HEK293 (cell line): ENCODE measurements at regions not wholly inside any gene's neighbourhood (a gene's known extent, or its start where the extent isn't known, plus 50 kb on each side); places are given as distances from the start of the nearest gene placed in this dataset.

Experiments
- CTCF ChIA-PET: fragments of 350-600 bp; formaldehyde crosslinking; extraction: SDS; loops from one replicate; lab custom pipeline; 2021; ENCODE audit warnings: antibody characterized with exemption; lab: Yijun Ruan, JAX
- POLR2A ChIA-PET: fragments of 300-600 bp; formaldehyde crosslinking; extraction: SDS; loops from one replicate; lab custom pipeline; 2020; ENCODE audit warnings: antibody characterized with exemption, inconsistent platforms; lab: Yijun Ruan, JAX
- H3K27ac ChIP-seq: fragments of 200-500 bp; sonication (Bioruptor generic); 2 replicates; pipeline ENCODE4 v1.5.1; 2014; ENCODE audit warnings: low read depth, low read length, control low read depth, inconsistent platforms; ENCODE audit errors: extremely low read depth
- H3K36me3 ChIP-seq, 2 experiments: fragments of 200-500 bp in 1 of 2; sonication (Bioruptor generic) in 1 of 2; 1 replicate in 1 of 2; 2 replicates in 1 of 2; pipeline ENCODE4 v1.5.1; 2014 to 2017; ENCODE audit warnings: inconsistent platforms in 2 of 2, low read length in 2 of 2; ENCODE audit not compliant: control insufficient read depth in 2 of 2, insufficient read depth in 1 of 2
- H3K4me1 ChIP-seq: fragments of 200-500 bp; sonication (Bioruptor generic); 2 replicates; pipeline ENCODE4 v1.5.1; 2014; ENCODE audit warnings: mild to moderate bottlenecking, low read length, inconsistent platforms; ENCODE audit not compliant: control insufficient read depth, insufficient read depth
- H3K4me3 ChIP-seq: 2 replicates; pipeline ENCODE4 v1.5.1; 2011; ENCODE audit warnings: low read depth, mild to moderate bottlenecking, control low read depth, low read length, moderate library complexity
- H3K9me3 ChIP-seq: fragments of 200-500 bp; sonication (Bioruptor generic); 2 replicates; pipeline ENCODE4 v1.5.1; 2014; ENCODE audit warnings: low read depth, low read length, inconsistent platforms; ENCODE audit not compliant: control insufficient read depth, insufficient read depth
- KLF8 ChIP-seq: fragments of 450-650 bp; formaldehyde crosslinking; IDR thresholded peaks from 2 replicates; pipeline ENCODE4 v1.5.1; 2016; ENCODE audit warnings: missing biosample characterization, missing genetic modification characterization
- ZBTB1 ChIP-seq: fragments of 450-650 bp; formaldehyde crosslinking; IDR thresholded peaks from 2 replicates; pipeline ENCODE4 v1.5.1; 2016; ENCODE audit warnings: missing biosample characterization, missing genetic modification characterization
- ZBTB21 ChIP-seq: fragments of 450-650 bp; formaldehyde crosslinking; IDR thresholded peaks from 2 replicates; pipeline ENCODE4 v1.5.1; 2017; ENCODE audit warnings: missing biosample characterization, missing genetic modification characterization
- ZBTB7A ChIP-seq: fragments of 450-650 bp; formaldehyde crosslinking; IDR thresholded peaks from 2 replicates; pipeline ENCODE4 v1.5.1; 2016; ENCODE audit warnings: low read depth, missing biosample characterization, missing genetic modification characterization
- ZNF132 ChIP-seq: fragments of 450-650 bp; formaldehyde crosslinking; IDR thresholded peaks from 2 replicates; pipeline ENCODE4 v1.5.1; 2017; ENCODE audit warnings: missing biosample characterization, missing genetic modification characterization, borderline replicate concordance
- ZNF23 ChIP-seq: fragments of 450-650 bp; formaldehyde crosslinking; IDR thresholded peaks from 2 replicates; pipeline ENCODE4 v1.5.1; 2016; ENCODE audit warnings: missing biosample characterization, missing genetic modification characterization, borderline replicate concordance
- ZNF335 ChIP-seq: fragments of 450-650 bp; formaldehyde crosslinking; conservative IDR thresholded peaks from 2 replicates; pipeline ENCODE4 v1.5.1; 2016; ENCODE audit warnings: missing biosample characterization, missing genetic modification characterization
- ZNF521 ChIP-seq: fragments of 450-650 bp; formaldehyde crosslinking; IDR thresholded peaks from 2 replicates; pipeline ENCODE4 v1.5.1; 2017; ENCODE audit warnings: missing biosample characterization, mild to moderate bottlenecking, missing genetic modification characterization
- ZNF585B ChIP-seq: fragments of 450-650 bp; formaldehyde crosslinking; IDR thresholded peaks from 2 replicates; pipeline ENCODE4 v1.5.1; 2016; ENCODE audit warnings: missing biosample characterization, missing genetic modification characterization
- ZNF660 ChIP-seq: fragments of 450-650 bp; IDR thresholded peaks from 2 replicates; pipeline ENCODE4 v1.5.1; 2018; ENCODE audit warnings: missing biosample characterization, mild to moderate bottlenecking, missing genetic modification characterization
- ZNF701 ChIP-seq: fragments of 450-650 bp; formaldehyde crosslinking; IDR thresholded peaks from 2 replicates; pipeline ENCODE4 v1.5.1; 2016; ENCODE audit warnings: missing biosample characterization, missing genetic modification characterization
- ZNF768 ChIP-seq: fragments of 450-650 bp; formaldehyde crosslinking; IDR thresholded peaks from 2 replicates; pipeline ENCODE4 v1.5.1; 2018; ENCODE audit warnings: missing biosample characterization, mild to moderate bottlenecking, missing genetic modification characterization
- ZXDB ChIP-seq: fragments of 450-650 bp; formaldehyde crosslinking; IDR thresholded peaks from 2 replicates; pipeline ENCODE4 v1.5.1; 2016; ENCODE audit warnings: missing biosample characterization, missing genetic modification characterization
- TF ChIP-seq, protein P1 (sequence below): fragments of 450-650 bp; formaldehyde crosslinking; IDR thresholded peaks from 2 replicates; pipeline ENCODE4 v1.5.1; 2016; ENCODE audit warnings: missing biosample characterization, missing genetic modification characterization, borderline replicate concordance
- TF ChIP-seq, protein P2 (sequence below): fragments of 450-650 bp; formaldehyde crosslinking; IDR thresholded peaks from 2 replicates; pipeline ENCODE4 v1.5.1; 2016; ENCODE audit warnings: missing biosample characterization, missing genetic modification characterization
- TF ChIP-seq, protein P3 (sequence below): fragments of 450-650 bp; IDR thresholded peaks from 2 replicates; pipeline ENCODE4 v1.5.1; 2018; ENCODE audit warnings: missing biosample characterization, missing genetic modification characterization
- TF ChIP-seq, protein P4 (sequence below): fragments of 450-650 bp; formaldehyde crosslinking; IDR thresholded peaks from 2 replicates; pipeline ENCODE4 v1.5.1; 2016; ENCODE audit warnings: missing biosample characterization, missing genetic modification characterization
- TF ChIP-seq, protein P5 (sequence below): fragments of 450-650 bp; formaldehyde crosslinking; IDR thresholded peaks from 2 replicates; pipeline ENCODE4 v1.5.1; 2017; ENCODE audit warnings: missing biosample characterization, missing genetic modification characterization
- TF ChIP-seq, protein P6 (sequence below): fragments of 450-650 bp; formaldehyde crosslinking; IDR thresholded peaks from 2 replicates; pipeline ENCODE4 v1.5.1; 2016; ENCODE audit warnings: missing biosample characterization, missing genetic modification characterization, low read depth

DNA sequence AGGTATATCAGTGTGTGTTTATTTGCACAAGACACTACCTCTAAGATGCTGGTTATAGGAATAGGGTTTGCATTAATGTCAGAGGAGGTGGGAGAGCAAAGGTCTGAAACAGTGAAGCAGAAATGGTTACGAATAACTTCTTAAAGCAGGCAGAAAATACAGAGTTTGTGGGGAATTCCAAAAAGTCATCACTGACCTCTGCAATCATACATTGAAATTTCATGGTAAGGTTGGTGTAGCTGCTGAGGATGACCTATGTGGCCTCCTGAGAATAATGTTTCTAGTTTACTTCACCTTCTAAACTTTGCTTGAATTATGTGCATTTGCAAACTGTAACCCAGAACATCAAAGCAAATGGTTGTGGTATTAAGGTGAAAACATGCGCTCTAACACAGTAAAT lies 280.1 kb downstream of the PCDH20 start (continued):
- TF ChIP-seq ZNF768 (tag by site-specific recombination) (no peak), ZNF335 (no peak), ZBTB7A (tag by site-specific recombination) (no peak), ZNF23 (no peak), ZNF701 (tag by site-specific recombination) (no peak), ZBTB21 (tag by site-specific recombination) (no peak)
- TF ChIP-seq, protein P1, sequence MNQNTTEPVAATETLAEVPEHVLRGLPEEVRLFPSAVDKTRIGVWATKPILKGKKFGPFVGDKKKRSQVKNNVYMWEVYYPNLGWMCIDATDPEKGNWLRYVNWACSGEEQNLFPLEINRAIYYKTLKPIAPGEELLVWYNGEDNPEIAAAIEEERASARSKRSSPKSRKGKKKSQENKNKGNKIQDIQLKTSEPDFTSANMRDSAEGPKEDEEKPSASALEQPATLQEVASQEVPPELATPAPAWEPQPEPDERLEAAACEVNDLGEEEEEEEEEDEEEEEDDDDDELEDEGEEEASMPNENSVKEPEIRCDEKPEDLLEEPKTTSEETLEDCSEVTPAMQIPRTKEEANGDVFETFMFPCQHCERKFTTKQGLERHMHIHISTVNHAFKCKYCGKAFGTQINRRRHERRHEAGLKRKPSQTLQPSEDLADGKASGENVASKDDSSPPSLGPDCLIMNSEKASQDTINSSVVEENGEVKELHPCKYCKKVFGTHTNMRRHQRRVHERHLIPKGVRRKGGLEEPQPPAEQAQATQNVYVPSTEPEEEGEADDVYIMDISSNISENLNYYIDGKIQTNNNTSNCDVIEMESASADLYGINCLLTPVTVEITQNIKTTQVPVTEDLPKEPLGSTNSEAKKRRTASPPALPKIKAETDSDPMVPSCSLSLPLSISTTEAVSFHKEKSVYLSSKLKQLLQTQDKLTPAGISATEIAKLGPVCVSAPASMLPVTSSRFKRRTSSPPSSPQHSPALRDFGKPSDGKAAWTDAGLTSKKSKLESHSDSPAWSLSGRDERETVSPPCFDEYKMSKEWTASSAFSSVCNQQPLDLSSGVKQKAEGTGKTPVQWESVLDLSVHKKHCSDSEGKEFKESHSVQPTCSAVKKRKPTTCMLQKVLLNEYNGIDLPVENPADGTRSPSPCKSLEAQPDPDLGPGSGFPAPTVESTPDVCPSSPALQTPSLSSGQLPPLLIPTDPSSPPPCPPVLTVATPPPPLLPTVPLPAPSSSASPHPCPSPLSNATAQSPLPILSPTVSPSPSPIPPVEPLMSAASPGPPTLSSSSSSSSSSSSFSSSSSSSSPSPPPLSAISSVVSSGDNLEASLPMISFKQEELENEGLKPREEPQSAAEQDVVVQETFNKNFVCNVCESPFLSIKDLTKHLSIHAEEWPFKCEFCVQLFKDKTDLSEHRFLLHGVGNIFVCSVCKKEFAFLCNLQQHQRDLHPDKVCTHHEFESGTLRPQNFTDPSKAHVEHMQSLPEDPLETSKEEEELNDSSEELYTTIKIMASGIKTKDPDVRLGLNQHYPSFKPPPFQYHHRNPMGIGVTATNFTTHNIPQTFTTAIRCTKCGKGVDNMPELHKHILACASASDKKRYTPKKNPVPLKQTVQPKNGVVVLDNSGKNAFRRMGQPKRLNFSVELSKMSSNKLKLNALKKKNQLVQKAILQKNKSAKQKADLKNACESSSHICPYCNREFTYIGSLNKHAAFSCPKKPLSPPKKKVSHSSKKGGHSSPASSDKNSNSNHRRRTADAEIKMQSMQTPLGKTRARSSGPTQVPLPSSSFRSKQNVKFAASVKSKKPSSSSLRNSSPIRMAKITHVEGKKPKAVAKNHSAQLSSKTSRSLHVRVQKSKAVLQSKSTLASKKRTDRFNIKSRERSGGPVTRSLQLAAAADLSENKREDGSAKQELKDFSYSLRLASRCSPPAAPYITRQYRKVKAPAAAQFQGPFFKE: no peak
- TF ChIP-seq, protein P2, sequence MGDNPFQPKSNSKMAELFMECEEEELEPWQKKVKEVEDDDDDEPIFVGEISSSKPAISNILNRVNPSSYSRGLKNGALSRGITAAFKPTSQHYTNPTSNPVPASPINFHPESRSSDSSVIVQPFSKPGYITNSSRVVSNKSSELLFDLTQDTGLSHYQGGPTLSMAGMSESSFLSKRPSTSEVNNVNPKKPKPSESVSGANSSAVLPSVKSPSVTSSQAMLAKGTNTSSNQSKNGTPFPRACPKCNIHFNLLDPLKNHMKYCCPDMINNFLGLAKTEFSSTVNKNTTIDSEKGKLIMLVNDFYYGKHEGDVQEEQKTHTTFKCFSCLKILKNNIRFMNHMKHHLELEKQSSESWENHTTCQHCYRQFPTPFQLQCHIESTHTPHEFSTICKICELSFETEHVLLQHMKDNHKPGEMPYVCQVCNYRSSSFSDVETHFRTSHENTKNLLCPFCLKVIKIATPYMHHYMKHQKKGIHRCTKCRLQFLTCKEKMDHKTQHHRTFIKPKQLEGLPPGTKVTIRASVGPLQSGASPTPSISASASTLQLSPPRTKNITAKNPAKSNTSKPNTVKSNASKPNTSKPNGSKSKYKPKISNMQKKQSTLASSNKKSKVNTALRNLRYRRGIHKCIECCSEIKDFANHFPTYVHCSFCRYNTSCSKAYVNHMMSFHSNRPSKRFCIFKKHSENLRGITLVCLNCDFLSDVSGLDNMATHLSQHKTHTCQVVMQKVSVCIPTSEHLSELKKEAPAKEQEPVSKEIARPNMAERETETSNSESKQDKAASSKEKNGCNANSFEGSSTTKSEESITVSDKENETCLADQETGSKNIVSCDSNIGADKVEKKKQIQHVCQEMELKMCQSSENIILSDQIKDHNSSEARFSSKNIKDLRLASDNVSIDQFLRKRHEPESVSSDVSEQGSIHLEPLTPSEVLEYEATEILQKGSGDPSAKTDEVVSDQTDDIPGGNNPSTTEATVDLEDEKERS: no peak
- TF ChIP-seq, protein P3, sequence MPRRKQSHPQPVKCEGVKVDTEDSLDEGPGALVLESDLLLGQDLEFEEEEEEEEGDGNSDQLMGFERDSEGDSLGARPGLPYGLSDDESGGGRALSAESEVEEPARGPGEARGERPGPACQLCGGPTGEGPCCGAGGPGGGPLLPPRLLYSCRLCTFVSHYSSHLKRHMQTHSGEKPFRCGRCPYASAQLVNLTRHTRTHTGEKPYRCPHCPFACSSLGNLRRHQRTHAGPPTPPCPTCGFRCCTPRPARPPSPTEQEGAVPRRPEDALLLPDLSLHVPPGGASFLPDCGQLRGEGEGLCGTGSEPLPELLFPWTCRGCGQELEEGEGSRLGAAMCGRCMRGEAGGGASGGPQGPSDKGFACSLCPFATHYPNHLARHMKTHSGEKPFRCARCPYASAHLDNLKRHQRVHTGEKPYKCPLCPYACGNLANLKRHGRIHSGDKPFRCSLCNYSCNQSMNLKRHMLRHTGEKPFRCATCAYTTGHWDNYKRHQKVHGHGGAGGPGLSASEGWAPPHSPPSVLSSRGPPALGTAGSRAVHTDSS (tag by site-specific recombination): no peak
- TF ChIP-seq, protein P4, sequence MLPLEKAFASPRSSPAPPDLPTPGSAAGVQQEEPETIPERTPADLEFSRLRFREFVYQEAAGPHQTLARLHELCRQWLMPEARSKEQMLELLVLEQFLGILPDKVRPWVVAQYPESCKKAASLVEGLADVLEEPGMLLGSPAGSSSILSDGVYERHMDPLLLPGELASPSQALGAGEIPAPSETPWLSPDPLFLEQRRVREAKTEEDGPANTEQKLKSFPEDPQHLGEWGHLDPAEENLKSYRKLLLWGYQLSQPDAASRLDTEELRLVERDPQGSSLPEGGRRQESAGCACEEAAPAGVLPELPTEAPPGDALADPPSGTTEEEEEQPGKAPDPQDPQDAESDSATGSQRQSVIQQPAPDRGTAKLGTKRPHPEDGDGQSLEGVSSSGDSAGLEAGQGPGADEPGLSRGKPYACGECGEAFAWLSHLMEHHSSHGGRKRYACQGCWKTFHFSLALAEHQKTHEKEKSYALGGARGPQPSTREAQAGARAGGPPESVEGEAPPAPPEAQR (tag by site-specific recombination): no peak

DNA sequence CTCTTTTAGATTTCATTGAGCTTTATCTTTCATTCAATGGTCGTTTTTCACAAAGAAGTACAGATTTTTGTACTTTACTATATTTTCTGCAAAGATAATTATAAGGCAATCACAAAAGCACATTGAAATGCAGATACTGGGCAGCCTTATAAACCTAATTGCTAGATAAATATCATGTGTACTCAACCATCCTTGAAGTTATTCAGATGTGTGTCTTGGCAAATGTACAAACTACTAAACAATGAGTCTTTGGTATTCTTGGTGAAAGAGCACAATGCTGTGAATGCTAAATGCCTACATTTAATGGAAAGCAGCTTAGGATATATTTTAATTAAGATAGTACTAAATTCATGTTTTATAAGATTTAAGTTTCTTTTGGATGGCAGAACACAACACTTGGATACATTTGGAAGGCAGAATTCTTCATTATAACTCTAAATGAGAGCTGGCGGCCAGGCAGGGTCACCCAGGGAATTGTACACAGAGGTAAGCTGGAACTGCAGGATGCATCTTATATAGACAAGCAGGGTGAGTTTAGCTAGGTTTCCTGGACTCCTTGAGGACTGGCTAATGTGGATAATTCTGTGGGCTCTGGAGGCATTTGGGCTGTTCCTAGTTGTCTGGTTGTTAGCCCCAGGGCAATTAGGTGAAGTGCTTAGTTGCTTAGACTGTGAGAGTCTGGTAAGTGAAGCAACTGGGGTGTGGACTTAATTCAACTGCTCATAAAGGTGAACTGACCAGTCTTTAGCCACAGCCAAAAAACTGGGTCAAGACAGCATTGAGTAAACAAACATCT lies 286.6 kb downstream of the PCDH20 start:
- Histone ChIP-seq H3K9me3 (no peaks in the 10 kb centered on the region), H3K4me3 (no peak overlapping the region), H3K4me1 (no peaks in the 10 kb centered on the region), H3K36me3 (no peaks in the 10 kb centered on the region), H3K27ac (no peak overlapping the region)
- ChIA-PET POLR2A (no interaction called here), CTCF (no interaction called here)
- TF ChIP-seq ZNF132: no peak
- TF ChIP-seq KLF8: no peak
- TF ChIP-seq, protein P5, sequence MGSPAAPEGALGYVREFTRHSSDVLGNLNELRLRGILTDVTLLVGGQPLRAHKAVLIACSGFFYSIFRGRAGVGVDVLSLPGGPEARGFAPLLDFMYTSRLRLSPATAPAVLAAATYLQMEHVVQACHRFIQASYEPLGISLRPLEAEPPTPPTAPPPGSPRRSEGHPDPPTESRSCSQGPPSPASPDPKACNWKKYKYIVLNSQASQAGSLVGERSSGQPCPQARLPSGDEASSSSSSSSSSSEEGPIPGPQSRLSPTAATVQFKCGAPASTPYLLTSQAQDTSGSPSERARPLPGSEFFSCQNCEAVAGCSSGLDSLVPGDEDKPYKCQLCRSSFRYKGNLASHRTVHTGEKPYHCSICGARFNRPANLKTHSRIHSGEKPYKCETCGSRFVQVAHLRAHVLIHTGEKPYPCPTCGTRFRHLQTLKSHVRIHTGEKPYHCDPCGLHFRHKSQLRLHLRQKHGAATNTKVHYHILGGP (tag by site-specific recombination): no peak
- TF ChIP-seq ZNF585B (tag by site-specific recombination): no peak
- no peak for TF ChIP-seq ZNF768 (tag by site-specific recombination)
- no peak for TF ChIP-seq ZXDB (tag by site-specific recombination)
- TF ChIP-seq, protein P6, sequence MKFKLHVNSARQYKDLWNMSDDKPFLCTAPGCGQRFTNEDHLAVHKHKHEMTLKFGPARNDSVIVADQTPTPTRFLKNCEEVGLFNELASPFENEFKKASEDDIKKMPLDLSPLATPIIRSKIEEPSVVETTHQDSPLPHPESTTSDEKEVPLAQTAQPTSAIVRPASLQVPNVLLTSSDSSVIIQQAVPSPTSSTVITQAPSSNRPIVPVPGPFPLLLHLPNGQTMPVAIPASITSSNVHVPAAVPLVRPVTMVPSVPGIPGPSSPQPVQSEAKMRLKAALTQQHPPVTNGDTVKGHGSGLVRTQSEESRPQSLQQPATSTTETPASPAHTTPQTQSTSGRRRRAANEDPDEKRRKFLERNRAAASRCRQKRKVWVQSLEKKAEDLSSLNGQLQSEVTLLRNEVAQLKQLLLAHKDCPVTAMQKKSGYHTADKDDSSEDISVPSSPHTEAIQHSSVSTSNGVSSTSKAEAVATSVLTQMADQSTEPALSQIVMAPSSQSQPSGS: no peak
- no peak for TF ChIP-seq ZBTB1 (tag by site-specific recombination)
- TF ChIP-seq ZNF660: no peak
- no peak for TF ChIP-seq ZNF521 (tag by site-specific recombination)
